ENCODE measurements at regions not wholly inside any gene's neighbourhood (a gene's known extent, or its start where the extent isn't known, plus 50 kb on each side); places are given as distances from the start of the nearest gene placed in this dataset.

- H3K4me3 Mint-ChIP-seq, result no peak overlapping the region
- H3K4me1 Mint-ChIP-seq (ENCODE audit: low read depth), result no peaks in the 10 kb centered on the region
Observed at GRCh38 chr10:78286186-78286585, 252.5 kb downstream of the RPS24 start.

DNA sequence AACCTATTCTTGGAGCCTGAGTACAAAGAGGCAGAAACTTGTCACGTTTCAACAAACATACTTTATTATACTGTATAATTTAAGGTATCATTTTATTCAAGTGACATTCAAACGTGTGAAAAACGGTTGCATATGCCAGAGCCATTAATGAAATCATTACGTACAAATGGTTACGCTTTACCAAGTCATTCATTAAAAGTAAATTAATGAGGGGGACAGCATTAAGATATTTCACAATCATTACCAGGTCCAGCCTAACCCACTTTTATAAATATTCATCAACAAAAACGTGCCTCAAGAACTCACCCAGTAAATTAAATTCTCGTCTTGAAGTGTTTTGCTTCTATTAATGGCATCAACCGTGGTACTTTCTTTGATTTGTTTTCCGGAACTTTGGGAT lies 253.0 kb downstream of the RPS24 start:
- H3K4me3 Mint-ChIP-seq, result no peak overlapping the region

More at GRCh38 chr10:78286186-78286585, 252.5 kb downstream of the RPS24 start:
- Mint-ChIP-seq H3K36me3 (ENCODE audit: insufficient read depth in 2 of 2) (no peaks in the 10 kb centered on the region), H3K27ac (no peak overlapping the region), H3K27me3 (ENCODE audit: low read depth) (peaks cover 6% of the 10 kb centered on the region), H3K9me3 (no peaks in the 10 kb centered on the region)
- ATAC-seq (replicated peaks in 1 of 2) (no peak), DNase-seq (no peak)

GRCh38 chr10:78287618-78288017 lies 254.0 kb downstream of the RPS24 start:
- ATAC-seq (replicated peaks in 1 of 2), result no peak

More for the DNA sequence above, 253.0 kb downstream of the RPS24 start:
- no peaks in the 10 kb centered on the region for H3K4me1 Mint-ChIP-seq (ENCODE audit: low read depth)
- no peak overlapping the region for H3K27ac Mint-ChIP-seq
- DNase-seq (no peak), ATAC-seq (replicated peaks in 1 of 2) (no peak)
- peaks cover 5% of the 10 kb centered on the region for H3K27me3 Mint-ChIP-seq (ENCODE audit: low read depth)
- no peaks in the 10 kb centered on the region for H3K9me3 Mint-ChIP-seq
- H3K36me3 Mint-ChIP-seq (ENCODE audit: insufficient read depth in 2 of 2), result no peaks in the 10 kb centered on the region

DNA sequence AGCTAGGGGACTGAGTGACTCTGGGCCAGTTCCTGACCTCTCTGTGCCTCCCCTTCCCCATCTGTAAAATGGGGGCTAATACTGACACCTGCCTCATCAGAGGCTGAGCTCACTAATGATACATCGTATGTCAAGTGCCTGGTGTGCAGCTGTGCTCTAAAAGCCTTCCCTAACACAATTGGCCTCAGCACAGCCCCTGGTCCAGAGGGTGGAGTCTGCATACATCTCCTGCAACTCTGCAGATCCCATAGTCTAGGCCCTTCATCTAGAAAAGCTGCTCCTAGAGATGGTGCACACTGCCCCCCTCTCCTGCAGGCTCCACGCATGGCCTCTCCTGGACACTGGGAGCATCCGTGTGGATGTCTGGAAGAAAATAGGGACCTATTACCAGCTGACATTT lies 255.0 kb downstream of the RPS24 start:
- Mint-ChIP-seq H3K9me3 (no peaks in the 10 kb centered on the region), H3K4me3 (no peak overlapping the region), H3K27me3 (ENCODE audit: low read depth) (no peaks in the 10 kb centered on the region), H3K4me1 (ENCODE audit: low read depth) (peaks cover 6% of the 10 kb centered on the region), H3K27ac (no peak overlapping the region), H3K36me3 (ENCODE audit: insufficient read depth in 2 of 2) (no peaks in the 10 kb centered on the region)
- DNase-seq (no peak), ATAC-seq (replicated peaks in 1 of 2) (no peak)

More at GRCh38 chr10:78287618-78288017, 254.0 kb downstream of the RPS24 start:
- no peaks in the 10 kb centered on the region for H3K9me3 Mint-ChIP-seq
- H3K27ac Mint-ChIP-seq, result no peak overlapping the region
- no peak overlapping the region for H3K4me3 Mint-ChIP-seq
- no peaks in the 10 kb centered on the region for H3K36me3 Mint-ChIP-seq (ENCODE audit: insufficient read depth in 2 of 2)
- no peak for DNase-seq
- H3K4me1 Mint-ChIP-seq (ENCODE audit: low read depth), result peaks cover 5% of the 10 kb centered on the region
- H3K27me3 Mint-ChIP-seq (ENCODE audit: low read depth), result no peaks in the 10 kb centered on the region

- Mint-ChIP-seq H3K36me3 (ENCODE audit: insufficient read depth in 2 of 2) (no peaks in the 10 kb centered on the region), H3K9me3 (no peaks in the 10 kb centered on the region), H3K4me3 (no peak overlapping the region), H3K4me1 (ENCODE audit: low read depth) (peaks cover 6% of the 10 kb centered on the region), H3K27ac (no peak overlapping the region), H3K27me3 (ENCODE audit: low read depth) (no peaks in the 10 kb centered on the region)
- DNase-seq (no peak), ATAC-seq (replicated peaks in 1 of 2) (no peak)
Observed at GRCh38 chr10:78290131-78290750, 256.6 kb downstream of the RPS24 start.

GRCh38 chr10:78291722-78292121 lies 258.1 kb downstream of the RPS24 start:
- DNase-seq (no peak), ATAC-seq (replicated peaks in 1 of 2) (no peak)
- Mint-ChIP-seq H3K27me3 (ENCODE audit: low read depth) (no peaks in the 10 kb centered on the region), H3K9me3 (no peaks in the 10 kb centered on the region), H3K27ac (no peak overlapping the region), H3K36me3 (ENCODE audit: insufficient read depth in 2 of 2) (no peaks in the 10 kb centered on the region), H3K4me3 (no peak overlapping the region), H3K4me1 (ENCODE audit: low read depth) (peaks cover 6% of the 10 kb centered on the region)

- Mint-ChIP-seq H3K4me1 (ENCODE audit: low read depth) (peaks cover 6% of the 10 kb centered on the region), H3K27me3 (ENCODE audit: low read depth) (no peaks in the 10 kb centered on the region), H3K27ac (no peak overlapping the region), H3K4me3 (no peak overlapping the region), H3K9me3 (no peaks in the 10 kb centered on the region), H3K36me3 (ENCODE audit: insufficient read depth in 2 of 2) (no peaks in the 10 kb centered on the region)
- no peak for DNase-seq
- ATAC-seq (replicated peaks in 1 of 2), result no peak
Observed at GRCh38 chr10:78292250-78292981, 258.8 kb downstream of the RPS24 start.

DNA sequence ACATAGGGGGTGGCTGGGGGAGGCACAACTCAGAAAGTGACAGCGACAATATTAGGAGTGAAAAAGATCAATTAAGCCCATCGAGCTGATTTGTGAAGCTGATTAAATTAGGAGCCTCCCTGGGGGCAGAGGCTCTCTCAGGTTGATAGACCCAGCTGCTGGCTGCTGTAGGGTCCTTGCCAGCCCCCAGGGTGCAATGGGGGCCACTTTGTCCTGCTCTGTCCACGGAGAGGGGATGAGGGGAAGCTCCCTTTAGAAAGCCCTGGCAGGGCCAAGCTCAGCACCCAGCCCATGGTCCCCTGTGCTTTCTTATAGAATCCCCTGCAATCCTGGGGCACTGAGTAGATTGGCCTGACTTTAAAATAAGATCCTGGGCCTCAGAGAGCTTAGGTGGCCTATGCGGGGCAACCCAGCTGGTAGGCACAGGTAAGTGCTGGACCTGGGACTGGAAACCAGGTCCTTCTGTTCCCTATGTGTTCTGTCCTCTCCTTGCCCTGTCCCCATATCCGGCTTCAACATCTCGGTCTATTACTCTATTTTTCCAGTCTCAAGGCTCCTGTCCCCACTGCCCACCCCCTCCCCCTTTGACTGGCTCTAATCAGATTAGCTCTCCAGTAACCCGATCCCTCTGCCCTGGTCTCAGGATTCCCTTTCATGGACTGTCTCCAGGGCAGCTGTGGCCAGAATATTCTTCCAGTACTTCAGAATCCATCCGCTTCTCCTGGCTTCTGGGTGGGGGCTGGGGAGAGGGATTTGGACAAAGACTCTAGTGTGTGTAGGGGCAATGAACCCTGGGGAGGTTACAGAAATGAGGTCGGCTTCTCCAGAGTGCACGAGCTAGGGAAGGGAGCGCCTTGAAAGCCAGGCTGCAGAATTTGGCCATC lies 259.6 kb downstream of the RPS24 start:
- Mint-ChIP-seq H3K36me3 (ENCODE audit: insufficient read depth in 2 of 2) (no peaks in the 10 kb centered on the region), H3K9me3 (no peaks in the 10 kb centered on the region), H3K27ac (no peak overlapping the region), H3K4me3 (no peak overlapping the region), H3K4me1 (ENCODE audit: low read depth) (peaks cover 6% of the 10 kb centered on the region), H3K27me3 (ENCODE audit: low read depth) (no peaks in the 10 kb centered on the region)
- DNase-seq (no peak), ATAC-seq (replicated peaks in 1 of 2) (no peak)

DNA sequence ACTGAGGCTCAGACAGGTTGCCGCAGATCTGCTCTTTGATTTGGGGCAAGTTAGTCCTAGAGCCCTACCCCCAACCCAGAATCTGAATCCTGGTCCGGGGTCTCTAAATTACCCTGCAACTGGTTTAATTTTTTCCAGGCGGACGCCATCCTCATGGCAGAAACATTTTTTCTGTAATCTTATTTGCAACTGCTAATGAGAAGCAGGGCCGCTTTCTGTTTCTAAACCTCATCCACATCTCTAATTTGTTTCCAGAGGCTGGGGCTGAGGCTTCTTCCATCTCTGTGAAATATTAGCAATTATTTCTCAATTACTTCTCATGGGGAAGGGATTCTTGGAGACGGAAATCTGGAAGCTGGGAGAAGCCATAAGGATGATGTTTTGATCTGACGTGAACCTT lies 261.6 kb downstream of the RPS24 start:
- H3K4me3 Mint-ChIP-seq, result no peak overlapping the region
- DNase-seq, result no peak
- no peaks in the 10 kb centered on the region for H3K36me3 Mint-ChIP-seq (ENCODE audit: insufficient read depth in 2 of 2)
- H3K27me3 Mint-ChIP-seq (ENCODE audit: low read depth), result no peaks in the 10 kb centered on the region
- peaks cover 6% of the 10 kb centered on the region for H3K4me1 Mint-ChIP-seq (ENCODE audit: low read depth)
- H3K27ac Mint-ChIP-seq, result no peak overlapping the region
- no peak for ATAC-seq (replicated peaks in 1 of 2)
- H3K9me3 Mint-ChIP-seq, result peaks cover 0 to 1% of the 10 kb centered on the region in 2 donors

- no peaks in the 10 kb centered on the region for H3K27me3 Mint-ChIP-seq (ENCODE audit: low read depth)
Observed at GRCh38 chr10:78296785-78297184, 263.1 kb downstream of the RPS24 start.

DNA sequence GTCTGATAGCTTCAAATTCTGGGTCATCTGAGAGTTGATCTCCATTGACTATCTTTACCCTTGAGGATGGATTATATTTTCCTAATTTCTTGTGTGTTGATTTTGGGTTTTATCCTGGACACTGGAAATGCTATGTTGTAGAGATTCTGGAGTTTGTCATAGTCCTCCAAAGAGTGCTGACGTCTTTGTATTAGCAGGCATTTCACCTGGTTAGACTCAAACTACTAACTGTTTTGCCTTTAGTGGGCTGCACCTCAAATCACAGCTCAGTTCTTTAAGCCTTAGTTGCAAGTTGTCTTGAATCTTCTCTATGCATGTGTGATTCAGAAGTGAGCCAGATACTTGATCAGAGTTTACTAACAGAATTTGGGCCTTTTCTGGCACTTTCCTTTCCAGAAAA lies 264.3 kb downstream of the RPS24 start:
- no peaks in the 10 kb centered on the region for H3K27me3 Mint-ChIP-seq (ENCODE audit: low read depth)
- ATAC-seq (replicated peaks in 1 of 2) (no peak), DNase-seq (no peak)
- H3K9me3 Mint-ChIP-seq, result peaks cover 2% of the 10 kb centered on the region in 2 donors
- H3K36me3 Mint-ChIP-seq (ENCODE audit: insufficient read depth in 2 of 2), result no peaks in the 10 kb centered on the region
- H3K27ac Mint-ChIP-seq, result no peak overlapping the region
- peaks cover 9% of the 10 kb centered on the region for H3K4me1 Mint-ChIP-seq (ENCODE audit: low read depth)
- no peak overlapping the region for H3K4me3 Mint-ChIP-seq

More at GRCh38 chr10:78296785-78297184, 263.1 kb downstream of the RPS24 start:
- Mint-ChIP-seq H3K9me3 (peaks cover 2% of the 10 kb centered on the region in 2 donors), H3K4me3 (no peak overlapping the region), H3K36me3 (ENCODE audit: insufficient read depth in 2 of 2) (no peaks in the 10 kb centered on the region), H3K27ac (no peak overlapping the region), H3K4me1 (ENCODE audit: low read depth) (peaks cover 6% of the 10 kb centered on the region)
- no peak for ATAC-seq (replicated peaks in 1 of 2)
- no peak for DNase-seq

DNA sequence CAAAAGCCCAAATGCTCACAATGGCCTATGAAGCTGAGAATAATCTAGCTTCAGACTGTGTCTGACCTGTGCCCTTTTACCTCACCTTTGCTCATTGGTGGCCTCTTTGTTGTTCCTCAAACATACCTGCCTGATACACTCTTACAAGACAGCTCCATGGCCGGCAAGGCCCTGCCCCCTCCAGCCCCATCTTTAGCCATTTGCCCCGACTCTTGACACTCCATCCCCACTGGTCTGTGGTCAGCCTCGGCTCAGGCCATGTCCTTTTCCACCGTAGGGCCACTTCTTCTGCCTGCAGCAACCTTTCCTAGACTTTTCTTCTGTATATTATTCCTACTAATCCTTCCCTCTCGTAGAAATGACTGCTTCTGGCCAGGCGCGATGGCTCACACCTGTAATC lies 265.2 kb downstream of the RPS24 start:
- Mint-ChIP-seq H3K36me3 (ENCODE audit: insufficient read depth in 2 of 2) (no peaks in the 10 kb centered on the region), H3K27me3 (ENCODE audit: low read depth) (no peaks in the 10 kb centered on the region), H3K9me3 (peaks cover 2% of the 10 kb centered on the region in 2 donors), H3K4me3 (no peak overlapping the region), H3K27ac (no peak overlapping the region), H3K4me1 (ENCODE audit: low read depth) (peaks cover 9% of the 10 kb centered on the region)
- no peak for DNase-seq
- no peak for ATAC-seq (replicated peaks in 1 of 2)

DNA sequence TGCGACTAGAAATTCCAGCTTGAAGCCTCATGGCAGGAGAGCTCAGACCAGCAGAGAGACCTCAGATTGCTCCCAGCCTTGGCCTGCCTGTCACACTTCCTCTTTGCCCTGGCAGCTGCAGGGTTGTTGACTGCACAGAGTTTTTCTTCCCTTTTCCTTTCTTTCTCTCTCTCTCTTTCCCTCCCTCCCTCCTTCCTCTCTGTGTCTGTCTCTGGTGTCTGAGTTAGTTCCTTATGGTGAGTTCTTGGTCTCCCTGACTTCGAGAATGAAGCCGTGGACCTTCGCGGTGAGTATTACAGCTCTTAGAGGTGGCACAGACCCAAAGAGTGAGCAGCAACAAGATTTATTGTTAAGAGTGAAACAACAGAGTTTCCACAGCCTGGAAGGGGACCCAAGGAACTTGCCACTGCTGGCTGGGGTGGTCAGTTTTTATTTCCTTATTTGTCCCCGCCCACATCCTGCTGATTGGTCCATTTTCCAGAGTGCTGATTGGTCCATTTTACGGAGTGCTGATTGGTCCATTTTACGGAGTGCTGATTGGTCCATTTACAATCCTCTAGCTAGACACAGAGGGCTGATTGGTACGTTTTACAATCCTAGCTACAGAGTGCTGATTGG lies 266.3 kb downstream of the RPS24 start:
- Mint-ChIP-seq H3K4me1 (ENCODE audit: low read depth) (peaks cover 9% of the 10 kb centered on the region), H3K27me3 (ENCODE audit: low read depth) (no peaks in the 10 kb centered on the region), H3K4me3 (no peak overlapping the region), H3K9me3 (peaks cover 2% of the 10 kb centered on the region in 2 donors), H3K27ac (no peak overlapping the region), H3K36me3 (ENCODE audit: insufficient read depth in 2 of 2) (no peaks in the 10 kb centered on the region)
- DNase-seq (peak in 1 of 2 donors; percentile 7), ATAC-seq (replicated peaks in 1 of 2) (no peak)

Data from activated T-cell treated with anti-CD3 and anti-CD28 coated beads, Interleukin-2, amount 50 U/mL, for 72 hours (primary cell).